Calu3 (cell line): ENCODE measurements at regions not wholly inside any gene's neighbourhood (a gene's known extent, or its start where the extent isn't known, plus 50 kb on each side); places are given as distances from the start of the nearest gene placed in this dataset.
A peak's percentile ranks its signal among the peaks of the same experiment; 100 is the strongest.

Experiments
- BruUV-seq: library from RNA; stranded (reverse); fragments of 400-500 nt; replicated peaks from 2 replicates; lab custom pipeline; 2021; lab: Mats Ljungman, UMichigan
- CTCF ChIA-PET: fragments of 300-600 bp; sonication (Branson Sonifier 250); formaldehyde crosslinking; loops from one replicate; lab custom pipeline; 2022; ENCODE audit warnings: antibody characterized with exemption; lab: Charles Lee
- DNase-seq: peaks from one replicate; pipeline ENCODE4 v3.0.0; 2022
- H3K27ac Mint-ChIP-seq: one replicate; pipeline ENCODE4 v1.8.0; 2022; ENCODE audit warnings: mixed read lengths; ENCODE audit not compliant: unreplicated experiment
- H3K27me3 Mint-ChIP-seq: one replicate; pipeline ENCODE4 v1.8.0; 2022; ENCODE audit warnings: mixed read lengths; ENCODE audit not compliant: unreplicated experiment
- H3K36me3 Mint-ChIP-seq: one replicate; pipeline ENCODE4 v1.8.0; 2022; ENCODE audit warnings: mild to moderate bottlenecking, moderate library complexity, mixed read lengths; ENCODE audit not compliant: insufficient read depth, unreplicated experiment
- H3K4me1 Mint-ChIP-seq: one replicate; pipeline ENCODE4 v1.8.0; 2022; ENCODE audit warnings: mild to moderate bottlenecking, low read depth, mixed read lengths; ENCODE audit not compliant: unreplicated experiment
- H3K4me3 Mint-ChIP-seq: one replicate; pipeline ENCODE4 v1.8.0; 2022; ENCODE audit warnings: mild to moderate bottlenecking, low read depth, moderate library complexity, mixed read lengths; ENCODE audit not compliant: unreplicated experiment
- H3K9me3 Mint-ChIP-seq: one replicate; pipeline ENCODE4 v1.8.0; 2022; ENCODE audit warnings: low read depth, mixed read lengths; ENCODE audit not compliant: unreplicated experiment
- CTCF ChIP-seq: fragments of 200-600 bp; IDR thresholded peaks from one replicate; pipeline ENCODE4 v1.8.0; 2022; ENCODE audit warnings: antibody characterized with exemption; ENCODE audit not compliant: unreplicated experiment
- intact Hi-C: fragments of 100-400 bp; cut with micrococcal nuclease; formaldehyde crosslinking; loops from one replicate; pipeline ENCODE4 v1.10.0; 2022; ENCODE audit not compliant: unreplicated experiment

- no TSS peak for BruUV-seq
- Mint-ChIP-seq H3K9me3 (peaks cover 12% of the 10 kb centered on the region), H3K36me3 (no peaks in the 10 kb centered on the region), H3K27me3 (no peaks in the 10 kb centered on the region), H3K27ac (no peak overlapping the region), H3K4me1 (no peaks in the 10 kb centered on the region), H3K4me3 (no peak overlapping the region)
- no peak for DNase-seq
- CTCF ChIA-PET, result no interaction called here
- intact Hi-C loops, result no loop called here
- no peak for TF ChIP-seq CTCF
Measured at GRCh38 chr2:129381789-129382188, 597.7 kb upstream of the RAB6C start.

- Mint-ChIP-seq H3K9me3 (peaks cover 16% of the 10 kb centered on the region), H3K36me3 (no peaks in the 10 kb centered on the region), H3K27me3 (no peaks in the 10 kb centered on the region), H3K4me1 (no peaks in the 10 kb centered on the region), H3K4me3 (no peak overlapping the region), H3K27ac (no peak overlapping the region)
- CTCF ChIA-PET, result no interaction called here
- no peak for TF ChIP-seq CTCF
- no TSS peak for BruUV-seq
- intact Hi-C loops, result no loop called here
- no peak for DNase-seq
Measured at GRCh38 chr2:129388870-129389269, 590.6 kb upstream of the RAB6C start.

GRCh38 chr2:129393816-129394215 is 585.6 kb upstream of the RAB6C start:
- no peak for DNase-seq
- TF ChIP-seq CTCF, result no peak
- H3K27me3 Mint-ChIP-seq, result no peaks in the 10 kb centered on the region
- no peaks in the 10 kb centered on the region for H3K4me1 Mint-ChIP-seq
- no peak overlapping the region for H3K4me3 Mint-ChIP-seq
- CTCF ChIA-PET, result no interaction called here
- no peaks in the 10 kb centered on the region for H3K36me3 Mint-ChIP-seq
- peaks cover 9% of the 10 kb centered on the region for H3K9me3 Mint-ChIP-seq
- no peak overlapping the region for H3K27ac Mint-ChIP-seq
- intact Hi-C loops, result no loop called here
- no TSS peak for BruUV-seq

GRCh38 chr2:129396980-129397599 is 582.4 kb upstream of the RAB6C start:
- no TSS peak for BruUV-seq
- CTCF ChIA-PET, result no interaction called here
- peak; percentile 25 for DNase-seq
- H3K27me3 Mint-ChIP-seq, result no peaks in the 10 kb centered on the region
- intact Hi-C loops, result loop anchor here (5.0 kb wide), 1 partner anchor 640 kb away; no protein-coding TSS in a partner anchor
- no peaks in the 10 kb centered on the region for H3K4me1 Mint-ChIP-seq
- H3K36me3 Mint-ChIP-seq, result no peaks in the 10 kb centered on the region
- no peak overlapping the region for H3K4me3 Mint-ChIP-seq
- H3K27ac Mint-ChIP-seq, result no peak overlapping the region
- peak; percentile 20 for TF ChIP-seq CTCF
- peaks cover 4% of the 10 kb centered on the region for H3K9me3 Mint-ChIP-seq
